ENCODE measurements at regions not wholly inside any gene's neighbourhood (a gene's known extent, or its start where the extent isn't known, plus 50 kb on each side); places are given as distances from the start of the nearest gene placed in this dataset.

DNA sequence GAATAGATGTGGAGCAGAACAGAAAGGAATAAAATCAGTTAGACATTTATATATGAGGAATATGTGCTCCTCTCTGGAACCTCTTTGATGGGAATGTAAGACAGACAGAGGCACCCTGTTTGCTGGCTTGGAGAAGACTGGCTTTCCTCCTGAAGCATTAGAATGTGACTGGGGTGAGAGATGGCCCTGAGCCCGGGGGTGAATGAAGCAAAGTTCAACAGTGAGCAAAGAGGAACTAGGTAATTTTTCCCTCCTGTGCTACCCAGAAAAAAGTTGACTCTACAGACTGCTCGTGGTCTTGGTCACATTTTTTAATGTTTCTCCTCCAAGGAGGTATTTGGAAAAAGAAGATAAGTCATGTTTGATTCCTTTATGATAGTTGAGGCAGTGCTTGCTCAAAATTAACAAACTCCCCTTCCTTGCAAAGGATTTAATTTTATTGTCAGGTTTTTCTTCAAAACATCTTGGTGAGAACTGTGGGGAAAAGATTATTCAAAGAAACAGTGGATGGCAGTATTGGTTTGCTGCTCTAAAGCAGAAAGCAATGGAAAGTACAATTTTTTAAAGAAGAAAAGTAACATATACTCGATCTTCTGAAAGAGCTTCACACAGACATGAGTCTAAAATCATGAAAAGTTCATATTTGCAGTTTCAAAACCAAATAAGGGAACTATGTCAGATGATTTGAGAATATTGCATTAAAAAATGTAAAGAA lies 370.4 kb upstream of the CDIN1 start:
- TF ChIP-seq, protein P1, sequence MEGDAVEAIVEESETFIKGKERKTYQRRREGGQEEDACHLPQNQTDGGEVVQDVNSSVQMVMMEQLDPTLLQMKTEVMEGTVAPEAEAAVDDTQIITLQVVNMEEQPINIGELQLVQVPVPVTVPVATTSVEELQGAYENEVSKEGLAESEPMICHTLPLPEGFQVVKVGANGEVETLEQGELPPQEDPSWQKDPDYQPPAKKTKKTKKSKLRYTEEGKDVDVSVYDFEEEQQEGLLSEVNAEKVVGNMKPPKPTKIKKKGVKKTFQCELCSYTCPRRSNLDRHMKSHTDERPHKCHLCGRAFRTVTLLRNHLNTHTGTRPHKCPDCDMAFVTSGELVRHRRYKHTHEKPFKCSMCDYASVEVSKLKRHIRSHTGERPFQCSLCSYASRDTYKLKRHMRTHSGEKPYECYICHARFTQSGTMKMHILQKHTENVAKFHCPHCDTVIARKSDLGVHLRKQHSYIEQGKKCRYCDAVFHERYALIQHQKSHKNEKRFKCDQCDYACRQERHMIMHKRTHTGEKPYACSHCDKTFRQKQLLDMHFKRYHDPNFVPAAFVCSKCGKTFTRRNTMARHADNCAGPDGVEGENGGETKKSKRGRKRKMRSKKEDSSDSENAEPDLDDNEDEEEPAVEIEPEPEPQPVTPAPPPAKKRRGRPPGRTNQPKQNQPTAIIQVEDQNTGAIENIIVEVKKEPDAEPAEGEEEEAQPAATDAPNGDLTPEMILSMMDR (IDR thresholded peaks at IDR 0.05): no peak
- TF ChIP-seq POLR2A (IDR thresholded peaks at IDR 0.05): no peak
